ENCODE measurements at regions not wholly inside any gene's neighbourhood (a gene's known extent, or its start where the extent isn't known, plus 50 kb on each side); places are given as distances from the start of the nearest gene placed in this dataset.

DNA sequence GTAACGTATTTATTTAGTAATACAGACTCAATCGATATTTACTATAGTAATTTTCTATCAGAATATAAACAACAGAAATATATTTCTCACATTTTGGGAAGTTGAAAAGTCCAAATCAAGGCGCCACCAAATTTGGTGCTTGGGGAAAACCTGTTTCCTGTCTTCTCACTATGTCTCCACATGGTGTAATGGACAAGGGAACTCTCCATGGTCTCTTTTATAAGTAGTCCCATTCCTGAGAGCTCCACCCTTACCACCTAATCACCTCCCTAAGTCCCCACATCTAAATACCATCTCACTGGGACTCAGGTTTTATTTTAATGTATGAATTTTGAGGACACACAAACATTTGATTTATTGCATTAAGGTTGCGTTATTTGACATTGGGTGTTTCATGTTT is 848.0 kb downstream of the LTN1 start:
- intact Hi-C loops (cut with micrococcal nuclease; ENCODE audit: unreplicated experiment): no loop called here
- Mint-ChIP-seq H3K27ac (ENCODE audit: unreplicated experiment) (no peak overlapping the region), H3K4me1 (ENCODE audit: low read depth, unreplicated experiment) (peaks cover 13% of the 10 kb centered on the region), H3K36me3 (ENCODE audit: insufficient read depth, unreplicated experiment) (no peaks in the 10 kb centered on the region), H3K27me3 (ENCODE audit: unreplicated experiment) (no peaks in the 10 kb centered on the region), H3K4me3 (ENCODE audit: low read depth, unreplicated experiment) (no peak overlapping the region), H3K9me3 (ENCODE audit: low read depth, unreplicated experiment) (no peaks in the 10 kb centered on the region)
- DNase-seq: no peak
- CTCF ChIA-PET: no interaction called here
- TF ChIP-seq CTCF (IDR thresholded peaks at IDR 0.05; ENCODE audit: unreplicated experiment): no peak
- no TSS peak for BruUV-seq (replicated peaks)

- Mint-ChIP-seq H3K4me3 (ENCODE audit: low read depth, unreplicated experiment) (no peak overlapping the region), H3K27ac (ENCODE audit: unreplicated experiment) (no peak overlapping the region), H3K27me3 (ENCODE audit: unreplicated experiment) (no peaks in the 10 kb centered on the region), H3K36me3 (ENCODE audit: insufficient read depth, unreplicated experiment) (no peaks in the 10 kb centered on the region), H3K9me3 (ENCODE audit: low read depth, unreplicated experiment) (no peaks in the 10 kb centered on the region), H3K4me1 (ENCODE audit: low read depth, unreplicated experiment) (peaks cover 9% of the 10 kb centered on the region)
- intact Hi-C loops (cut with micrococcal nuclease; ENCODE audit: unreplicated experiment): no loop called here
- DNase-seq: no peak
- no TSS peak for BruUV-seq (replicated peaks)
- CTCF ChIA-PET: no interaction called here
- no peak for TF ChIP-seq CTCF (IDR thresholded peaks at IDR 0.05; ENCODE audit: unreplicated experiment)
Observed at GRCh38 chr21:28144089-28144488, 848.6 kb downstream of the LTN1 start.

GRCh38 chr21:28142697-28143096 is 850.0 kb downstream of the LTN1 start:
- TF ChIP-seq CTCF (IDR thresholded peaks at IDR 0.05; ENCODE audit: unreplicated experiment): no peak
- H3K27ac Mint-ChIP-seq (ENCODE audit: unreplicated experiment): no peak overlapping the region
- CTCF ChIA-PET: interaction anchor here (0.6 kb wide), 1 partner anchor 772 kb away, joined by 3 read pairs; no protein-coding TSS in a partner anchor

GRCh38 chr21:28138272-28138671 is 854.4 kb downstream of the LTN1 start:
- Mint-ChIP-seq H3K36me3 (ENCODE audit: insufficient read depth, unreplicated experiment) (no peaks in the 10 kb centered on the region), H3K4me1 (ENCODE audit: low read depth, unreplicated experiment) (peaks cover 9% of the 10 kb centered on the region), H3K4me3 (ENCODE audit: low read depth, unreplicated experiment) (no peak overlapping the region), H3K9me3 (ENCODE audit: low read depth, unreplicated experiment) (peaks cover 4% of the 10 kb centered on the region), H3K27me3 (ENCODE audit: unreplicated experiment) (no peaks in the 10 kb centered on the region), H3K27ac (ENCODE audit: unreplicated experiment) (no peak overlapping the region)
- intact Hi-C loops (cut with micrococcal nuclease; ENCODE audit: unreplicated experiment): no loop called here
- BruUV-seq (replicated peaks): no TSS peak
- TF ChIP-seq CTCF (IDR thresholded peaks at IDR 0.05; ENCODE audit: unreplicated experiment): no peak
- DNase-seq: no peak
- CTCF ChIA-PET: no interaction called here

More at GRCh38 chr21:28142697-28143096, 850.0 kb downstream of the LTN1 start:
- peaks cover 9% of the 10 kb centered on the region for H3K4me1 Mint-ChIP-seq (ENCODE audit: low read depth, unreplicated experiment)
- H3K36me3 Mint-ChIP-seq (ENCODE audit: insufficient read depth, unreplicated experiment): no peaks in the 10 kb centered on the region
- BruUV-seq (replicated peaks): no TSS peak
- DNase-seq: no peak
- H3K9me3 Mint-ChIP-seq (ENCODE audit: low read depth, unreplicated experiment): peaks cover 4% of the 10 kb centered on the region
- no peaks in the 10 kb centered on the region for H3K27me3 Mint-ChIP-seq (ENCODE audit: unreplicated experiment)
- no peak overlapping the region for H3K4me3 Mint-ChIP-seq (ENCODE audit: low read depth, unreplicated experiment)
- intact Hi-C loops (cut with micrococcal nuclease; ENCODE audit: unreplicated experiment): no loop called here
